Sigmoid colon (tissue), 4 donors: ENCODE measurements at regions not wholly inside any gene's neighbourhood (a gene's known extent, or its start where the extent isn't known, plus 50 kb on each side); places are given as distances from the start of the nearest gene placed in this dataset.

Source experiments
- CTCF ChIP-seq, 4 experiments: fragments of 450-650 bp in 3 of 4; fragments of 200-600 bp in 1 of 4; IDR thresholded peaks; one replicate each; pipeline ENCODE4 v1.5.1; 2016 to 2019; ENCODE audit warnings: antibody characterized with exemption in 4 of 4, mild to moderate bottlenecking in 3 of 4, moderate library complexity in 2 of 4
- EP300 ChIP-seq, 4 donors: sonication (generic); formaldehyde crosslinking; IDR thresholded peaks; one replicate each; pipeline ENCODE4 v1.6.1; 2017; ENCODE audit warnings: antibody characterized with exemption in 4 of 4
- POLR2A ChIP-seq, 2 donors: fragments of 450-650 bp; IDR thresholded peaks; one replicate each; pipeline ENCODE4 v1.6.1; 2016; ENCODE audit warnings: antibody characterized with exemption in 2 of 2, mild to moderate bottlenecking in 2 of 2, moderate library complexity in 2 of 2
- POLR2AphosphoS5 ChIP-seq, 4 donors: sonication (generic); formaldehyde crosslinking; IDR thresholded peaks; one replicate each; pipeline ENCODE4 v1.6.1; 2017; ENCODE audit warnings: antibody characterized with exemption in 4 of 4

- TF ChIP-seq CTCF (IDR thresholded peaks at IDR 0.05) (no peak), POLR2A (IDR thresholded peaks at IDR 0.05) (no peak), POLR2AphosphoS5 (IDR thresholded peaks at IDR 0.05) (no peak), EP300 (IDR thresholded peaks at IDR 0.05) (no peak)
Observed at GRCh38 chr13:78105656-78106055, 187.0 kb upstream of the EDNRB start.
